Astrocyte (in vitro differentiated cells and primary cell): ENCODE measurements at regions not wholly inside any gene's neighbourhood (a gene's known extent, or its start where the extent isn't known, plus 50 kb on each side); places are given as distances from the start of the nearest gene placed in this dataset.

ENCODE experiments used
- EZH2 ChIP-seq: IDR thresholded peaks from 2 replicates; pipeline ENCODE4 v1.6.1; 2012; ENCODE audit warnings: mild to moderate bottlenecking, low read length, inconsistent platforms; ENCODE audit not compliant: insufficient read depth
- TF ChIP-seq, protein P1 (sequence below): IDR thresholded peaks from 2 replicates; pipeline ENCODE4 v1.5.1; 2011; ENCODE audit warnings: low read depth, mild to moderate bottlenecking, inconsistent platforms, low read length, moderate library complexity; ENCODE audit not compliant: insufficient read depth

DNA sequence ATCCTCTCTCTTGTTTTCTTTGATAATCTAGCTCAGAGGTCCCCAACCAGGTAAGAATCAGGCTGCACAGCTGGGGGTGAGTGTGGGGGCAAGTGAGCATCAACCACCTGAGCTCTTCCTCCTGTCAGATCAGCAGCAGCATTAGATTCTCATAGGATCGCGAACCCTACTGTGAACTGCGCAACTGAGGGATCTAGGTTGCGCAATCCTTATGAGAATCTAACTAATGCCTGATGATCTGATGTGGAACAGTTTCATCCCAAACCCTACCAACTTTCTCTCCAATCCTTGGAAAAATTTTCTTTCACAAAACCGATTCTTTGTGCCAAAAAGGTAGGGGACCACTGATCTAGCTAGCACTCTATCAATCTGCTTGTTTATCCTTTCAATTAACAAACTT lies 678.3 kb downstream of the CBLN2 start:
- TF ChIP-seq, protein P1, sequence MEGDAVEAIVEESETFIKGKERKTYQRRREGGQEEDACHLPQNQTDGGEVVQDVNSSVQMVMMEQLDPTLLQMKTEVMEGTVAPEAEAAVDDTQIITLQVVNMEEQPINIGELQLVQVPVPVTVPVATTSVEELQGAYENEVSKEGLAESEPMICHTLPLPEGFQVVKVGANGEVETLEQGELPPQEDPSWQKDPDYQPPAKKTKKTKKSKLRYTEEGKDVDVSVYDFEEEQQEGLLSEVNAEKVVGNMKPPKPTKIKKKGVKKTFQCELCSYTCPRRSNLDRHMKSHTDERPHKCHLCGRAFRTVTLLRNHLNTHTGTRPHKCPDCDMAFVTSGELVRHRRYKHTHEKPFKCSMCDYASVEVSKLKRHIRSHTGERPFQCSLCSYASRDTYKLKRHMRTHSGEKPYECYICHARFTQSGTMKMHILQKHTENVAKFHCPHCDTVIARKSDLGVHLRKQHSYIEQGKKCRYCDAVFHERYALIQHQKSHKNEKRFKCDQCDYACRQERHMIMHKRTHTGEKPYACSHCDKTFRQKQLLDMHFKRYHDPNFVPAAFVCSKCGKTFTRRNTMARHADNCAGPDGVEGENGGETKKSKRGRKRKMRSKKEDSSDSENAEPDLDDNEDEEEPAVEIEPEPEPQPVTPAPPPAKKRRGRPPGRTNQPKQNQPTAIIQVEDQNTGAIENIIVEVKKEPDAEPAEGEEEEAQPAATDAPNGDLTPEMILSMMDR = no peak
- no peak for TF ChIP-seq EZH2
